GM19239 (cell line): ENCODE measurements at regions not wholly inside any gene's neighbourhood (a gene's known extent, or its start where the extent isn't known, plus 50 kb on each side); places are given as distances from the start of the nearest gene placed in this dataset.

Source experiments
- DNase-seq: peaks from one replicate; pipeline ENCODE4 v3.0.0; 2011; ENCODE audit warnings: low spot score; ENCODE audit not compliant: insufficient read length
- FAIRE-seq: peaks from 2 replicates; lab custom pipeline; 2011; peaks lifted over from hg19 to GRCh38; lab: Jason Lieb, UNC

DNA sequence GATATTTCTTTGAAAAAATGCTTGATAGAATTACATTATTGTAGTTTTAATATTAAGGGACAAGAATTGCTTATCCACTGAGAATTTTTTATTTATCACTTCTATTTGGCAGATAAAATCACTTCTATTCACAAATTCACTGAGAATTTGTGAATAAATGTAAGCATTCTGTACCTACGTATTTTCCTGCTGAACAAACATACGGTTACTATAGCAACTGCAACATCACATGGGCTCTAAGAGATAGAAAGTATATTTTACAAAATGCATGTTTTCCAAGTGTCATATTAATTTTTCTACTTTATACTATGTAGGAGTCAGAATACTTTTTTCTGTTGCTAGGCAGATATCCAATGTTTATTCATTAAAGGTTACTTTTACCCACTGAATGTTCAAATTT, 166.2 kb downstream of the ZIC1 start:
- no peak for FAIRE-seq
- no peak for DNase-seq

DNA sequence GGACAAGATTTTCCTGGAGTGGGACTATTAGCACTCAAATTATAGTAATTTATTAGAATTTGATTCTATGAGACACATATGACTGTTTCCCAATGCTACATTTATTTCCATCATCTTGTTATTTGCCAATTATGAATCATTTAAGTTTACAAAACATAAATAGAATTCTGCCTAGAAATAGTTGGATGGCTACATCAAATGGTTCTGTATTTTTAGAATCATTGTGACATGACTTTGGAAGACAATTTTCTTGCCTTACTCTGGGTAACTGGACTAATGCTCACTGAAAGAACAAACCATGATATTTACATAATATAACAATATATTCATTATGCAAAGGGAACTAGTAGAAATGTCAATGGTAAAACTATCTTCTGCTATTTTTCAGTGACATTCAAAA, 173.5 kb downstream of the ZIC1 start:
- no peak for FAIRE-seq
- DNase-seq, result no peak

DNA sequence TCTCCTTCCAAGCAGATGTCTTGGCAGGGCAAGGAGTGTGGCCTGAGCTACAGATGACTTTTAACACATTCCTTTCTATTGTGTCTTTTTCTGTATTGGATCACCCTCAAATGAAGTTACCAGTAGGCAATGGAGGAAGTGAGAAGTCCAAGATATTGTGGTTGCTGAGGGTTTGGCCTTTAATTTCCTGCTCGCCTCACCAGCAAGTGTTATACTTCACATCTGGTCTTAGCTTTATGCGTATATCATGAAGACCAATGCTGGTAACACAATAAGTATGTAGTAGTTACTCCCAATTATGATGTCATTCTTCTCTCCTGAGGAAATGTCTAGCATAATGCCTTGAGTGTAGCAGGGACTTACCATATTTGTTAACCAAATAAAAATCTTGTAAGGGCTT, 179.9 kb downstream of the ZIC1 start:
- FAIRE-seq, result no peak
- no peak for DNase-seq

GRCh38 chr3:147604136-147604535, 195.0 kb downstream of the ZIC1 start:
- FAIRE-seq (no peak), DNase-seq (no peak)

- FAIRE-seq, result no peak
- no peak for DNase-seq
These were observed 204.6 kb downstream of the ZIC1 start for GRCh38 chr3:147613725-147614124.

DNA sequence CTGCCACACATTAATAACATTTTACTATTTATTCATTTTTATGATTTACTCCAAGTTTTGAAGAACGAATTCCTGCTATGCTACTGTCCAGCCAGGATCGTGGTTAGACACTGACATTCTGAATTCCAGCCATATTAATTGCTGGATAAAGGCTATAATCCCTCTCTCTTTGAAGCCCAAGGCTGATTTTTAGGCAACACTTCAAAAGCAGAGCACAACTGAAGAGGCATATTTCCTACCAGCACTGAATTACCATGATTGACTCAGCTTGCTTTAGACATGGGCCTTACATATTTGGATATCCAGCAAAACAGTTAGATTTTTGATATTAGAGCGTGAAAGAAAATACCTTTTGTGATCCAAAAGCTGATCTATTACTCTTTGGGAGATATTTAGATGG, 205.0 kb downstream of the ZIC1 start:
- FAIRE-seq, result no peak

GRCh38 chr3:147615035-147615434, 205.9 kb downstream of the ZIC1 start:
- FAIRE-seq, result no peak

More for the DNA sequence above, 205.0 kb downstream of the ZIC1 start:
- no peak for DNase-seq

GRCh38 chr3:147616998-147617619, 207.9 kb downstream of the ZIC1 start:
- DNase-seq (no peak), FAIRE-seq (no peak)

More at GRCh38 chr3:147615035-147615434, 205.9 kb downstream of the ZIC1 start:
- DNase-seq, result no peak

- no peak for FAIRE-seq
- no peak for DNase-seq
These were observed 209.5 kb downstream of the ZIC1 start for GRCh38 chr3:147618691-147619090.

- no peak for FAIRE-seq
- no peak for DNase-seq
These were observed 210.9 kb downstream of the ZIC1 start for GRCh38 chr3:147619921-147620560.

GRCh38 chr3:147620906-147621305, 211.7 kb downstream of the ZIC1 start:
- DNase-seq (no peak), FAIRE-seq (no peak)

DNA sequence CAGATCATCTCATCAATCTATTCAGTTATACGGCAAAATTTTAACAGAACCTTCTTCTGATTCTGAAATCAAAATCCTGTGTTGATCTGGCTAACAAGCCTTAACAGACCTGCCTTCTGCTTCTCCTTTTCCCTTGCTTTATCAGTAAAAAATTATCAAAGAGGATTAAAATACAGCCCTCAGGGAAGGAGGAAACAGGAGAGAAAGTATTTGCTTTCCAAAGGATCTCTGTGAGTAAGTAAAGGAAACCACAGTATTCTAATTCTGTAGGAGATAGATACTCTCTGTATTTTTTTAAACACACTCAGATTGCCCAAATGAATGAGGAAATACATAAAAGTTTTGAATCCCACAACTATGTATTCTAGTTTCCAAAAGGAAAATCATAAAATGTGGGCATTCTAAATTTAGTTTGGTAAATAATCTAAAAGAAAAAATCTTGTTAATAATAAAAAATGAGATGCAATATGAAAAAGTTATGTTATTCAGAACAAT, 221.8 kb downstream of the ZIC1 start:
- no peak for DNase-seq
- no peak for FAIRE-seq

GRCh38 chr3:147640781-147641180, 231.6 kb downstream of the ZIC1 start:
- FAIRE-seq, result no peak
- no peak for DNase-seq

DNA sequence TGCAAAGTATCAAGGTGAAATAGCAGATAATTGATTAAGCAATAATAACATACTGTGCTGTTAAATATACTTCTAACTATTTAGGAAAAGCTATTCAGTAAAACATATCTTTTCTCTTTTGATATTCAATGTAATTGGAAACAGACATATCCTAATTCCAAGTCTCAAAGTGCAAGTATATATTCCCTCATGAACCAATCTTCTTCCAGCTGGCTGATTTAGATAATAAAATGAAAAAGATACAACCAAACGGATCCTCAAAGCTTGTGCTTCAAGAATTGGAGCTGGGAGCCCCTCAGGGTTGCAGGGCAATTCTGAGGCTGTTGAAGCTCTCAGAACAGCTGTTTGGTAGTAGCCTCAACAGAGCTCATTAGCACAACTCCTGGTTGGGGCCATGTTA, 236.6 kb downstream of the ZIC1 start:
- FAIRE-seq, result no peak
- no peak for DNase-seq

DNA sequence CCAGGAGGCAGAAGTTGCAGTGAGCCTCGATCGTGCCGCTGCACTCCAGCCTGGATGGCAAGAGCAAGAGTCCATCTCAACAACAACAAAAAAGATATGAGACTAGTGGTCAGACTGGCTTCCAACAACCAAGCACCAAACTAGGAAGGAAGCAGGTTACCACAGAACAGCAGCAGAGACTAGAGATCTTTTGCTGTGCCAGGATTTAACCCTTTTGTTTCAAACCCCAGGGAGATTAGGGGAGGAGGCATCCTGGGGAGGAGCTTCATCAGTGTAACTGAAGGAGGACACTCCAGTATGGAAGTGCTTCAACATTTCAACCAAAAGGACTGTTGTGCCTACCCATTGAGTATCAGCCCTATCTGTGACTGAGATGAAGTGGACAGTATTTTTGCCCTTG, 240.3 kb downstream of the ZIC1 start:
- no peak for DNase-seq
- FAIRE-seq, result no peak

GRCh38 chr3:147651107-147651778, 242.1 kb downstream of the ZIC1 start:
- DNase-seq, result no peak
- no peak for FAIRE-seq

DNA sequence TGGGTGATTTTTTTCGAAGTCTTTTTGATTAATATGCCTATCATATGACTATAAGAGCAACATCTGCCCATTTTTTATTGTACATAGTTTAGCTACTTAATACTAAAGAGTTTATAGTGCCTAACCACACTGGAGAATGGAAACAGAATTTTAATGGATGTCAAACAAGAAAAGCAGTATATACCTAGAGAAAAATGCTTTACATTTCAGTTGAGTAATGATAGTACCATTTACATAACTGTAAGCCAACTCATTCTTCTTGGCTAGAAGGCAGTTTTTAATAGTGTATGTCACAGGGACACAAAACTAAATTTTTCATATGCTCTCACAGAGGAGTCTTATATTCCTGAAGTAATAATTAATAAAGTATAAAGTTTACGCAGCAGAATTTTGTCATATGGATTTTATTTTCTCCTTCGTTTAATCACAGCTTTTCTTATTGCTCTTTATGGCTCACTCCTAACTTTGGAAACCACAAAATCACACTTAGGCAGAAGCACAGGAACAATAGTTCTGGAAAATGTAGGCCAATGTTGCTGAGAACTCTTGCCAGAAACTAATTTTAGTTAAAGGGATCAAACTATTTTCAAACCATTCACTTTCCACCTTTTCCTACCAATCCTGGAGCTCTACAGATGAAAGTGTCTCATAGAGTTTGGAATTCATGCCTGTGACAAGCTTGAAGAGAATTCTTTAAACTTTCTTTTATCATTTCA, 243.6 kb downstream of the ZIC1 start:
- DNase-seq, result no peak
- FAIRE-seq, result no peak

DNA sequence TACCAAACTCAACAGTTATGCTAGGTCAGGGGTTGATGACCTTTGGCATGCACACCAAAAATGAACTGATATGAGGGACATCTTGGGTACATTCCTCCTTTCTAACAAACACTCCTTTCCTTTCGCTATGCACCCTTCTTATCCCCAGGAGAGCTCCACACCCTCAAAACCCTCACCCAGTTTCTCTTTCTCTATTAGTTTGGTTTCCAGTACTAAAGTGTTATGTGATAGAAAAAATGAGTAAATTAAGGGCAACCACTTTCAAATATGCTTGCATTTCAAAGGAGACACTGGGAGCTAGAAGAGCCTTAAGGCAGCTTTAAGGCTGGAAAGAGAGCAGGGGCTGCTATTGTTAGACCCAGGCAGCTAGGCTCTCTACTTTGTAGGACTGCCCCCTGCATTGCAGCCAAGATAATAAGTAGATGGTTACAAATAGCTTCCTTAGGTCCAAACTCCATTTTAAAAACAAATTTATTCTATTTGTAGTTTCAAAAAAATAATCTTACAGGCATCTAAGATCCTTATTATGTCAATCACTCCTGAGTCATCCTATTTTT, 244.3 kb downstream of the ZIC1 start:
- no peak for DNase-seq
- FAIRE-seq, result no peak

DNA sequence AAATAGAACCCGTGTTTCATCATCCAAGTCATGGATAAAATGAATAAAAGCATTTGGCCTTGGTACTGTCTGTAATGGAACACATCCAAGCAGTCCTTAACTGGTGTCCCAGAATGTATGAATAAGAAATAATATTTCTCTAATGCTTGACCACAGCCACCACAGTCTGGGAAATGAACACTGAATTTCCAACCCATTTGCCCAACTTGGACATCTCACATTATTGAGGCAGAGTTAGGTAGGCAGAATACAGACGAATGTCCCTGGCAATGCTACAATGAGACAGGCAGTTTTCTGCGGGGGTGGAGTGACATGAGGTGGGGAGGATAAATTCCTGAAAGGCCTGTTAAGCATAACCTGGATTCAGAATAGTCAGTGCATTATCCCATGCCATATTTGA, 245.7 kb downstream of the ZIC1 start:
- DNase-seq (no peak), FAIRE-seq (no peak)

DNA sequence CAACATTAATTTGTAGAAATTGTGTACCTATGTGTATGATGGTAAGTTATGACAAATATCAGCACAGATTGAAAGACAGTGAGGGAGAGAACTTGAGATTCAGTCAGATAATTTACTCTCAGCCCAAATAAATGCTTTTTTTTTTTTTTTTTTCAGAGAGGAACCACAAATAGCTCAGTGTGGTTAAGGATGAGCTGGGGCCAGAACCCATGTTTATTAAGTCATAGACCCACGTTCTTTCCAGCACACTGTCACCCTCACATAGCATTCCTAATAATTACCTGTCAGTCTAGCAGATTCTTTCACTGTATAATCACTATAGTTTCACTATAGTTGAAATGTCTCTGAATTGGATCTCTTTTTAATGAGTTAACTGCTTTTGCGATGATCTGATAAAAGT, 246.1 kb downstream of the ZIC1 start:
- DNase-seq (no peak), FAIRE-seq (no peak)

GRCh38 chr3:147656023-147656422, 246.9 kb downstream of the ZIC1 start:
- DNase-seq (no peak), FAIRE-seq (no peak)
